Smooth muscle cell (in vitro differentiated cells): ENCODE measurements at regions not wholly inside any gene's neighbourhood (a gene's known extent, or its start where the extent isn't known, plus 50 kb on each side); places are given as distances from the start of the nearest gene placed in this dataset.

Source experiments
- DNase-seq: peaks from one replicate; lab custom pipeline; 2025; ENCODE audit not compliant: unreplicated experiment; lab: John Stamatoyannopoulos, UW
- H2AFZ ChIP-seq: fragments of 200-600 bp; sonication (generic); 2 replicates; pipeline ENCODE4 v1.6.0; 2016; ENCODE audit warnings: antibody characterized with exemption, low read depth, mild to moderate bottlenecking
- H3F3A ChIP-seq: fragments of 200-600 bp; sonication (generic); 2 replicates; pipeline ENCODE4 v1.6.0; 2017; ENCODE audit warnings: antibody characterized with exemption, low read depth
- H3K27ac ChIP-seq: fragments of 200-600 bp; sonication (generic); 2 replicates; pipeline ENCODE4 v1.5.1; 2016; ENCODE audit warnings: low read depth, mild to moderate bottlenecking
- H3K27me3 ChIP-seq: fragments of 200-600 bp; sonication (generic); 2 replicates; pipeline ENCODE4 v1.6.1; 2016; ENCODE audit warnings: low read depth, mild to moderate bottlenecking
- H3K36me3 ChIP-seq: fragments of 200-600 bp; sonication (generic); 2 replicates; pipeline ENCODE4 v1.5.1; 2016; ENCODE audit warnings: low read depth
- H3K4me1 ChIP-seq: fragments of 200-600 bp; sonication (generic); 2 replicates; pipeline ENCODE4 v1.5.1; 2016; ENCODE audit warnings: low read depth
- H3K4me2 ChIP-seq: fragments of 200-600 bp; sonication (generic); 2 replicates; pipeline ENCODE4 v1.6.0; 2016; ENCODE audit warnings: mild to moderate bottlenecking
- H3K4me3 ChIP-seq: fragments of 200-600 bp; sonication (generic); 2 replicates; pipeline ENCODE4 v1.5.1; 2016; ENCODE audit warnings: mild to moderate bottlenecking
- H3K79me2 ChIP-seq: fragments of 200-600 bp; sonication (generic); 2 replicates; pipeline ENCODE4 v1.6.0; 2016; ENCODE audit warnings: low read depth, mild to moderate bottlenecking
- H3K9ac ChIP-seq: fragments of 200-600 bp; sonication (generic); 2 replicates; pipeline ENCODE4 v1.6.0; 2016; ENCODE audit warnings: low read depth
- H3K9me3 ChIP-seq: fragments of 200-600 bp; sonication (generic); replicated peaks from 2 replicates; pipeline ENCODE4 v1.5.1; 2016; ENCODE audit warnings: low read depth
- H4K20me1 ChIP-seq: fragments of 200-600 bp; sonication (generic); 2 replicates; pipeline ENCODE4 v1.6.0; 2016; ENCODE audit warnings: low read depth
- CTCF ChIP-seq: fragments of 200-600 bp; sonication (generic); IDR thresholded peaks from 2 replicates; pipeline ENCODE4 v1.5.1; 2017; ENCODE audit warnings: borderline replicate concordance, mild to moderate bottlenecking, antibody characterized with exemption; ENCODE audit not compliant: insufficient read depth, poor library complexity, severe bottlenecking
- WGBS: methylation state at CpG from one replicate; pipeline ENCODE4 v1.1.7; 2016; ENCODE audit warnings: low lambda C conversion rate; 5-methylcytosine and 5-hydroxymethylcytosine counted together

- Histone ChIP-seq H4K20me1 (no peaks in the 10 kb centered on the region), H3K4me1 (no peaks in the 10 kb centered on the region), H3K79me2 (no peaks in the 10 kb centered on the region), H3K36me3 (peaks cover 7% of the 10 kb centered on the region), H3K27ac (no peak overlapping the region), H3F3A (no peaks in the 10 kb centered on the region), H3K4me3 (no peak overlapping the region), H3K27me3 (no peaks in the 10 kb centered on the region), H3K4me2 (no peak overlapping the region), H3K9ac (no peak overlapping the region), H3K9me3 (no peaks in the 10 kb centered on the region), H2AFZ (no peak overlapping the region)
- no peak for DNase-seq
- WGBS, result 100% methylated on average over 2 of the region's 2 CpGs
- no peak for TF ChIP-seq CTCF
These were observed 276.2 kb upstream of the POU5F2 start for GRCh38 chr5:94017579-94017978.

DNA sequence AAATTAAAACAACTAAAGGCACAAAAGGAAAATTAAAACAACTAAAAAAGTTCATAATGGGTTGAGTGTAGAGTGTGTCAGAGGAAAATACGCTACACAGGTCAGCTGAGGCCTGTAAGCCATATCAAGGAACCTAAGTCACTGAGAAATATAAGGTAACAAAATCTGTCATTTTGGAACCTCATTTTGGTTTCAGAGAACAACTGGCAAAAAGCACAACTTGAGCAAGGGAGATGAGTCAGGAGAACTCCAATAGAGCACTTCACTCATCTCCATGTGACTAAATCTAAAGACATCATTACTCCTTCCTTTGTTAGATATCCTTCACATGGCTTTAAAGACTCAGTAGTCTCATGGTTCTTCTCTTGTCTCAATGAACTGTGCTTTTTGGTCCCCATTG, 269.4 kb upstream of the POU5F2 start:
- H3F3A ChIP-seq, result no peaks in the 10 kb centered on the region
- H3K27me3 ChIP-seq, result no peaks in the 10 kb centered on the region
- H3K4me1 ChIP-seq, result no peaks in the 10 kb centered on the region
- H3K79me2 ChIP-seq, result no peaks in the 10 kb centered on the region
- no peak for TF ChIP-seq CTCF
- no peaks in the 10 kb centered on the region for H3K9me3 ChIP-seq
- H3K27ac ChIP-seq, result no peak overlapping the region
- no peak overlapping the region for H3K4me3 ChIP-seq
- no peaks in the 10 kb centered on the region for H3K36me3 ChIP-seq
- 100% methylated on average over 1 of the region's 1 CpG for WGBS
- no peak for DNase-seq
- no peak overlapping the region for H2AFZ ChIP-seq
- H4K20me1 ChIP-seq, result no peaks in the 10 kb centered on the region
- H3K9ac ChIP-seq, result no peak overlapping the region
- H3K4me2 ChIP-seq, result no peak overlapping the region

GRCh38 chr5:94009161-94009560, 267.8 kb upstream of the POU5F2 start:
- Histone ChIP-seq H3K79me2 (no peaks in the 10 kb centered on the region), H3F3A (no peaks in the 10 kb centered on the region), H4K20me1 (no peaks in the 10 kb centered on the region), H3K27me3 (no peaks in the 10 kb centered on the region), H3K4me2 (no peak overlapping the region), H3K27ac (no peak overlapping the region), H3K4me1 (no peaks in the 10 kb centered on the region), H3K36me3 (no peaks in the 10 kb centered on the region), H2AFZ (no peak overlapping the region), H3K4me3 (no peak overlapping the region), H3K9me3 (no peaks in the 10 kb centered on the region), H3K9ac (no peak overlapping the region)
- DNase-seq, result no peak
- TF ChIP-seq CTCF, result no peak

DNA sequence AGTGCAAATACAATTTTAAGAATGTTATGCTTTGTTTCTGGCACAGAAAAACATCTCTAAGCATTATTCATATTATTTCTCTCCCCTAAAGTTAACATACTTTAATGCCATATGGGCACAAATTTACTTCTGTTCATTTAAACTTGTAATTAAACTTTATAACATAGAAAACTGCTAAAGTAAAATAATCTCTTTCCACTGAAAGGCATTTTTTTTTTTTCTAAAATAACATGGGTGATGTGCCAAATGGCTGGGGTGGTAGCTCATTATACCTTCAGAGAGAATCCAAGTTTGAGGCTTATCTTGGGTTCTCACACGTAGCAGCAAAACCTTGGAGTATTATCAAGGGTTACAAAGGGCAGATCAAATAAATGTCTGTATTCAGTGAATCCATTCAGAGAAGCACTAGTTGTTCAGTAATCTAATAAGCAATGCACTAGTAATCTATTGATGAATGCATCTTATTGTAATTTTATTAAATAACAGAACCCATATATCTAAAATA, 257.6 kb upstream of the POU5F2 start:
- Histone ChIP-seq H3K79me2 (no peaks in the 10 kb centered on the region), H3K4me3 (no peak overlapping the region), H3K27ac (no peak overlapping the region), H3K4me2 (no peak overlapping the region), H3F3A (no peaks in the 10 kb centered on the region), H3K27me3 (no peaks in the 10 kb centered on the region), H2AFZ (no peak overlapping the region), H3K4me1 (no peaks in the 10 kb centered on the region), H3K9ac (no peak overlapping the region), H3K36me3 (no peaks in the 10 kb centered on the region), H4K20me1 (peaks cover 3% of the 10 kb centered on the region), H3K9me3 (no peaks in the 10 kb centered on the region)
- 87% methylated on average over 1 of the region's 1 CpG for WGBS
- TF ChIP-seq CTCF, result no peak
- DNase-seq, result no peak
